ENCODE measurements at regions not wholly inside any gene's neighbourhood (a gene's known extent, or its start where the extent isn't known, plus 50 kb on each side); places are given as distances from the start of the nearest gene placed in this dataset.

DNA sequence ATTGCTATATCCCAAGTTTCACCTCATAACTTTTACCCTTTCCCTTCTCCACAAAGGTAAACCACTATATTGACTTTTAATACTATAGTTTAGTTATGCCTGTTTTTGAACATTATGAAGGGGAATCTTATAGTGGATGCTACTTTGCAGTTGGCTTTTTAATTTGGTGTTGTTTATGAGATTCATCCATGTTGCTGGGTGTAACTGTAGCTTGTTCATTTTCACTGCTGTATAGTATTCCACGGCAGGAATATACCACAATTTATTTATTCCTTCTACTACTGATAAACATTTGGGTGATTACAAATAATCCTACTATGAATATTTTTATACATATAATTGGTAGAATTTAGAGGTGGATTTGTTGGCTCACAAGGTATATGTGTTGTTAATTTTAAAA is 88.4 kb upstream of the NALF2 start:
- no peak for DNase-seq (ENCODE audit: low read depth)
- no peaks in the 10 kb centered on the region for H3K36me3 ChIP-seq (ENCODE audit: control insufficient read depth, insufficient read depth, low read length)
- no peaks in the 10 kb centered on the region for H3K27me3 ChIP-seq (ENCODE audit: control insufficient read depth, insufficient read depth, low read length)
- TF ChIP-seq, protein P1, sequence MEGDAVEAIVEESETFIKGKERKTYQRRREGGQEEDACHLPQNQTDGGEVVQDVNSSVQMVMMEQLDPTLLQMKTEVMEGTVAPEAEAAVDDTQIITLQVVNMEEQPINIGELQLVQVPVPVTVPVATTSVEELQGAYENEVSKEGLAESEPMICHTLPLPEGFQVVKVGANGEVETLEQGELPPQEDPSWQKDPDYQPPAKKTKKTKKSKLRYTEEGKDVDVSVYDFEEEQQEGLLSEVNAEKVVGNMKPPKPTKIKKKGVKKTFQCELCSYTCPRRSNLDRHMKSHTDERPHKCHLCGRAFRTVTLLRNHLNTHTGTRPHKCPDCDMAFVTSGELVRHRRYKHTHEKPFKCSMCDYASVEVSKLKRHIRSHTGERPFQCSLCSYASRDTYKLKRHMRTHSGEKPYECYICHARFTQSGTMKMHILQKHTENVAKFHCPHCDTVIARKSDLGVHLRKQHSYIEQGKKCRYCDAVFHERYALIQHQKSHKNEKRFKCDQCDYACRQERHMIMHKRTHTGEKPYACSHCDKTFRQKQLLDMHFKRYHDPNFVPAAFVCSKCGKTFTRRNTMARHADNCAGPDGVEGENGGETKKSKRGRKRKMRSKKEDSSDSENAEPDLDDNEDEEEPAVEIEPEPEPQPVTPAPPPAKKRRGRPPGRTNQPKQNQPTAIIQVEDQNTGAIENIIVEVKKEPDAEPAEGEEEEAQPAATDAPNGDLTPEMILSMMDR (IDR thresholded peaks at IDR 0.05; ENCODE audit: insufficient read depth, low read length, poor library complexity, severe bottlenecking) = no peak
- no peak overlapping the region for H3K4me3 ChIP-seq (ENCODE audit: low read depth, low read length)

DNA sequence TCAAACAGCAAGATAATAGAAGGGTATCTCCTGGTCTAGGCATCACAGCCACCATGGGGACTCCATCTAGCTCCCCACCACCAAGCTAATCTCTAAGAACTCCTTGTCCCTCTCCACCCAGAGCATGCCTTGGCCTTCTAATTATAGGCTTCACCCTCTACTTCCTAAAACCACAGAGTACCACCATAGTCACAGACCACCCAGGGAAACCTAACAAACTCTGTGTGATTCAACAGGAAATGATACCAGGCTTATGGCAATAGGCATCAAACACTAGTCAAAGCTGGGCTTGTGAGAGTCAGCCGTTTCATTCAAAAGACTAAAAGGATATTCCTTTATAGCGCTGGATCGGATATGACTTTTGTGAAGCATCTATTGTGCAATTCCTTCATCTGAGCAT is 91.5 kb upstream of the NALF2 start:
- TF ChIP-seq, protein P1 (IDR thresholded peaks at IDR 0.05; ENCODE audit: insufficient read depth, low read length, poor library complexity, severe bottlenecking) = no peak
- Histone ChIP-seq H3K36me3 (ENCODE audit: control insufficient read depth, insufficient read depth, low read length) (no peaks in the 10 kb centered on the region), H3K4me3 (ENCODE audit: low read depth, low read length) (no peak overlapping the region), H3K27me3 (ENCODE audit: control insufficient read depth, insufficient read depth, low read length) (no peaks in the 10 kb centered on the region)
- DNase-seq (ENCODE audit: low read depth) = no peak

DNA sequence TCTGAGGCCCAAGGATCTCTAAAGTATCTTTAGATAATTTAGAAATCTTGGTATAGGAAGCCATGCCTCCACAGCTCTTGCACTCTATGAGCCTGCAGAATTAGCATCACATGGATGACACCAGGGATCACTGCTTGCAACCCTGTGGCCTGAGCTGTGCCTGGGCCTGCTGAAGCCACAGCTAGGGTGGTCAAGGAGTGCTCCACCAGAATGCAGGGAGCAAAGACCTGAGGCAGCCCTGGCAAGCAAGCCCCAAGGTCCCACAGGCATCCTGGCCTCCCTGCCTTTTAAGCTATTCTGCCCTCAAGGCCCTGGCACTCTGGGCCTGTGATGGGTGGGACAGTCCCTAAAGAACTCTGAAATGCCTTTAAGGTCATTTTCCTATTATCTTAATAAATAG is 105.2 kb upstream of the NALF2 start:
- H3K27me3 ChIP-seq (ENCODE audit: control insufficient read depth, insufficient read depth, low read length) = peaks cover 2% of the 10 kb centered on the region
- H3K4me3 ChIP-seq (ENCODE audit: low read depth, low read length) = no peak overlapping the region
- DNase-seq (ENCODE audit: low read depth) = no peak
- H3K36me3 ChIP-seq (ENCODE audit: control insufficient read depth, insufficient read depth, low read length) = no peaks in the 10 kb centered on the region
- TF ChIP-seq, protein P1 (IDR thresholded peaks at IDR 0.05; ENCODE audit: insufficient read depth, low read length, poor library complexity, severe bottlenecking) = no peak

DNA sequence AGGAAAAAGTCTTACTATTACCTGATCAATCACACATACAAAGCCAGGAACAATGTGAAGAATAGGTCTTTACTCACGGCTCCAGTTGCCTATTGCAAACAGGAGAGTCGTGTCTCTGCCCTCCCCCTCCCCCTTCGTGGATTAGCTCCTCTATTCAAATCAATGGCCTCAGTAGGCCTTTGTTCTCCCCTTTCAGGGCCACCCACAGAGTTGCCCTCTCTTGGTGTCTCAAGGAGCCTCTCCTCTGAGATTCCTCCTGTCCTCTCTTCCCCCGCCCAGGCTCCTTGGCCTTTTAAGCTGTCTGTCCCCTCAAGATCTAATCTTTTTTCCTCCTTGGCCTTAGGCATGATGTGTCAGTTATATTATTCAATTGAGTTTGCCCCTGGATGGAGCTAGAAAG is 107.2 kb upstream of the NALF2 start:
- TF ChIP-seq, protein P1 (IDR thresholded peaks at IDR 0.05; ENCODE audit: insufficient read depth, low read length, poor library complexity, severe bottlenecking) = no peak
- DNase-seq (ENCODE audit: low read depth) = no peak
- H3K4me3 ChIP-seq (ENCODE audit: low read depth, low read length) = no peak overlapping the region
- H3K27me3 ChIP-seq (ENCODE audit: control insufficient read depth, insufficient read depth, low read length) = peaks cover 2% of the 10 kb centered on the region
- no peaks in the 10 kb centered on the region for H3K36me3 ChIP-seq (ENCODE audit: control insufficient read depth, insufficient read depth, low read length)

DNA sequence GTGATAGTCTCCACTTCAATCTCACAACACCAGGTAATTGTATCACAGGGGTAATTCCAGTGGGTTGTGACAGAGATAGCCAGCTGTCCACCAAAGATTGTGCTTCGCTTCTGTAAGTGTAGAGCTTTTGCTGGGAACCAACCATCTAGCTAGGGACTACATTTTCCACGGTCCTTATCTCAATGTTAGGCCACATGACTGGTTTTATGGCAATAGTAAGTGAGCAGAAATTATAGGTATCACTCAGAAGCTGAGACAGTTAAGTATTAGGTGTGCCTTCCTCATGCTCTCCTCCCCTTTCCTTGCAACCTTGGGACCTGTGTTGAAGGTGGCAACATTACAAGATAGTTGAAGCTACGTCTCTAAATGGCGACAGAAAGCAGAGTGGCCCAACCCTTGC is 108.8 kb upstream of the NALF2 start:
- TF ChIP-seq, protein P1 (IDR thresholded peaks at IDR 0.05; ENCODE audit: insufficient read depth, low read length, poor library complexity, severe bottlenecking) = no peak
- DNase-seq (ENCODE audit: low read depth) = no peak
- H3K27me3 ChIP-seq (ENCODE audit: control insufficient read depth, insufficient read depth, low read length) = peaks cover 4% of the 10 kb centered on the region
- H3K36me3 ChIP-seq (ENCODE audit: control insufficient read depth, insufficient read depth, low read length) = no peaks in the 10 kb centered on the region
- H3K4me3 ChIP-seq (ENCODE audit: low read depth, low read length) = no peak overlapping the region

DNA sequence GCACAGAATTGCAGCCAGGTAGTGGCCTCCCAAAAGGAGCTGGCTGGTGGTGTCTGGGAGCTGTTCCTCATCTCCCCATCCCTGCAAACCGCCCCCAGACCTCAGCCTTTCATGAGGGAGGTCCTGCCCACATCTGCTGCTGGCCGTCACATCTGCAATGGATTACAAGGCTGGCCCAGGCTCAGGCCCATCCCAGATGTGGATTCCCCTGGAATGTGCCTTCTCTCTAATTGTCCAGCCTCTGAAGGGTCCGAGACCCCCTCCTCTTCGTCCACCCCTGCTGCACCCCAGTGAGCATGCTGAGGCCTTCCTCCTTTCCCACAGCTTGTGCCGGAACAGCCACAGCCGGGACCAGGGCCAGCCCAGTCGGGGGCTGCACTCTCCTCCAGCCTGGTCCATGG is 115.0 kb upstream of the NALF2 start:
- TF ChIP-seq, protein P1 (IDR thresholded peaks at IDR 0.05; ENCODE audit: insufficient read depth, low read length, poor library complexity, severe bottlenecking) = no peak
- peaks cover 2% of the 10 kb centered on the region for H3K27me3 ChIP-seq (ENCODE audit: control insufficient read depth, insufficient read depth, low read length)
- no peak for DNase-seq (ENCODE audit: low read depth)
- H3K36me3 ChIP-seq (ENCODE audit: control insufficient read depth, insufficient read depth, low read length) = no peaks in the 10 kb centered on the region
- no peak overlapping the region for H3K4me3 ChIP-seq (ENCODE audit: low read depth, low read length)
